Thymus (tissue), 11 donors: ENCODE measurements at regions not wholly inside any gene's neighbourhood (a gene's known extent, or its start where the extent isn't known, plus 50 kb on each side); places are given as distances from the start of the nearest gene placed in this dataset.

Experiments
- DNase-seq, 9 donors: peaks; one replicate each; pipeline ENCODE4 v3.0.0-alpha.2; 2013; ENCODE audit warnings: low spot score in 9 of 9, low read depth in 6 of 9, missing footprints in 1 of 9
- H3K27ac ChIP-seq, 2 donors: one replicate each; pipeline ENCODE4 v1.5.1; 2013; ENCODE audit warnings: control low read depth in 1 of 2, low read depth in 1 of 2, low read length in 1 of 2, mild to moderate bottlenecking in 1 of 2, moderate library complexity in 1 of 2
- H3K27me3 ChIP-seq, 2 donors: one replicate each; pipeline ENCODE4 v1.5.1; 2013; ENCODE audit warnings: low read length in 1 of 2; ENCODE audit not compliant: control insufficient read depth in 2 of 2, insufficient read depth in 1 of 2
- H3K36me3 ChIP-seq, 2 donors: one replicate each; pipeline ENCODE4 v1.5.1; 2013; ENCODE audit warnings: low read length in 1 of 2, mild to moderate bottlenecking in 1 of 2, moderate library complexity in 1 of 2; ENCODE audit not compliant: control insufficient read depth in 2 of 2, insufficient read depth in 2 of 2
- H3K4me1 ChIP-seq, 2 donors: one replicate each; pipeline ENCODE4 v1.5.1; 2013; ENCODE audit warnings: low read length in 2 of 2; ENCODE audit not compliant: control insufficient read depth in 2 of 2, insufficient read depth in 2 of 2
- H3K4me3 ChIP-seq, 2 donors: one replicate each; pipeline ENCODE4 v1.5.1; 2013; ENCODE audit warnings: low read length in 2 of 2, control low read depth in 1 of 2, mild to moderate bottlenecking in 1 of 2
- H3K9me3 ChIP-seq, 2 donors: one replicate each; pipeline ENCODE4 v1.5.1; 2013; ENCODE audit warnings: low read length in 1 of 2, mild to moderate bottlenecking in 1 of 2; ENCODE audit not compliant: control insufficient read depth in 2 of 2, insufficient read depth in 1 of 2
- WGBS: extraction: QIAGEN DNeasy Blood & Tissue Kit; methylation state at CpG from one replicate; pipeline ENCODE4 v1.1.7; 2013; 5-methylcytosine and 5-hydroxymethylcytosine counted together
- donor health status: healthy.

DNA sequence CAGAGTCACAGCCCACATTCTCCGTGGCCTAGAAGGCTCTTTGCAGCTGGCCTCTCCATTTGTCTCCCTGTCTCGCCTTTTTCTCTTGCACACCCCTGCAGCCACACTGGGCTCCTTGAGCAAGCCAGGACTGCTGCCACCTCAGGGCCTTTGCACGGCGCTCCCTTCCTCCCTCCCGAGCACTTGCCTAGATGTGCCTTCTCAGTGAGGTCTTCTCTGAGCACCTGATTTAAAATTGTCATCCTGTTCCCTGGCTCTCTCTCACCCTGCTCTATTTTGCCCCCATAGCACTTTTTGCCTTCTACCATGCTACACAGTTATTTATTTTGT lies 102.9 kb upstream of the THY1 start:
- H3K27me3 ChIP-seq = no peaks in the 10 kb centered on the region
- no peak overlapping the region for H3K27ac ChIP-seq
- DNase-seq = no peak
- no peak overlapping the region for H3K4me3 ChIP-seq
- H3K9me3 ChIP-seq = no peaks in the 10 kb centered on the region
- no peaks in the 10 kb centered on the region for H3K36me3 ChIP-seq
- WGBS = 97% methylated on average over 5 of the region's 5 CpGs
- no peaks in the 10 kb centered on the region for H3K4me1 ChIP-seq

DNA sequence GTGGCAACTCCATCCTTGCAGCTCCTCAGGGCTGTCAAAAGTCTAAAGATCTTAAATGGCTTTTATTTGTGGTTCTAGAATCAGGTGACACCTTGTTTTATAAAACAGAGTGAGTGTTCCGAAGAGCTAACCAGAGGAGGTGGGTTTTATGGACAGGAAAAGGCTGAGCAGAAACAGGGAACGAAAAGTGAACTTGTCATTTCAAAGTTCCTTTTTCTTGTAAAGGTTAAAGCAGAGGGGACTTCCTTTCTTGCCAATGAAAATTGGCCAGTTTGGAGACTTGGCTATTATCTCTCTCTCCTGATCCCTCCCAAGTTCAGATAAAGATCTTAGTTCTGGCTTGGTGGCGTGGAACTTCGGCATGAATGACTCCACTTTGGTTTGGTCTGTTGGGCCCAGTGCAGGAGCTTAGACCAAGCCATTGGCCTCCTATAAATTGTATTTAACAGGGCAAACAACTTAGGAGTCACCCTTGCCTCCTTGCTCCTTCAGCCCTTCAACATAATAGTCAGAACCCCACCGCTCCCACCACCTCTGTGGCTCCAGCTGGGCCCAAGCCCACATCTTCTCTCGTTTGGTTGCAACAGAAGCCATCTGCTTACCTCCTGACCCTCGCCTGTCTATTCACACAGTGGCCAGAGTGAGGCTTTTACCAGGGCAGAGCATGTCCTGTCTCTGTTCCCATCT lies 102.4 kb upstream of the THY1 start:
- Histone ChIP-seq H3K27ac (no peak overlapping the region), H3K27me3 (no peaks in the 10 kb centered on the region), H3K4me3 (no peak overlapping the region), H3K9me3 (no peaks in the 10 kb centered on the region), H3K4me1 (no peaks in the 10 kb centered on the region), H3K36me3 (no peaks in the 10 kb centered on the region)
- 26% methylated on average over 7 of the region's 7 CpGs for WGBS
- no peak for DNase-seq

DNA sequence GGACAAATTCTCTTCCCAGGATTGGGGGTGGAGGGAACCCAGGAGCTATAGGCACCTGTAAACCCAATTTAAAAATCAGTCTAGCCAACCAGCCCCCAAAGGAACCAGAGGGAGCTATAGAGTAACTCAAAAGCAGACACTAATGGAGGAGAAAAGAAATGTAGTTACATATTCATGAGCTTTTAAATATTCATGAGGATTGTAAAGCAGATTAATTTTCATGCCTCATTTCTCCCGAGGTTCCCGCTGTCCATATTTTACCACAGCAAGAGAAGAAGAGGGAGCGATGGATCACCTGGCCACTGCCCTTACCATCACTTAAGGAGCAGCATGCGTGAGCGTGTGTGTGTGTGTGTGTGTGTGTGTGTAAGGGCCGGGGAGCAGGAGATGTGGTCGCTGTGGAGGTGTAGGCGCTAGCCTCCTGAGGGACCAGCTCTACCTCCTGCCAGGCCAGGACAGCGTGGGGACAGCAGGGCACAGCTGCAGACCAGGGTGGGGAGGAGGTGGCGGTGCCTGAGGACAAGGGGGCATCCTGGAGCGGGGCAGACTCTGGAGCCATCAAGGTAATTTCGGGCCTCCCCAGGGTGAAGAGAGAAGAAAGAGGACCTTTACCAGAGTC lies 100.7 kb upstream of the THY1 start:
- Histone ChIP-seq H3K4me3 (no peak overlapping the region), H3K9me3 (no peaks in the 10 kb centered on the region), H3K36me3 (no peaks in the 10 kb centered on the region), H3K27me3 (no peaks in the 10 kb centered on the region), H3K4me1 (no peaks in the 10 kb centered on the region), H3K27ac (no peak overlapping the region)
- WGBS = 92% methylated on average over 12 of the region's 12 CpGs
- no peak for DNase-seq

- H3K9me3 ChIP-seq = no peaks in the 10 kb centered on the region
- 96% methylated on average over 4 of the region's 4 CpGs for WGBS
- DNase-seq = no peak
- H3K27ac ChIP-seq = no peak overlapping the region
- no peaks in the 10 kb centered on the region for H3K27me3 ChIP-seq
- no peak overlapping the region for H3K4me3 ChIP-seq
- no peaks in the 10 kb centered on the region for H3K36me3 ChIP-seq
- no peaks in the 10 kb centered on the region for H3K4me1 ChIP-seq
Measured at GRCh38 chr11:119522609-119523008, 99.6 kb upstream of the THY1 start.

DNA sequence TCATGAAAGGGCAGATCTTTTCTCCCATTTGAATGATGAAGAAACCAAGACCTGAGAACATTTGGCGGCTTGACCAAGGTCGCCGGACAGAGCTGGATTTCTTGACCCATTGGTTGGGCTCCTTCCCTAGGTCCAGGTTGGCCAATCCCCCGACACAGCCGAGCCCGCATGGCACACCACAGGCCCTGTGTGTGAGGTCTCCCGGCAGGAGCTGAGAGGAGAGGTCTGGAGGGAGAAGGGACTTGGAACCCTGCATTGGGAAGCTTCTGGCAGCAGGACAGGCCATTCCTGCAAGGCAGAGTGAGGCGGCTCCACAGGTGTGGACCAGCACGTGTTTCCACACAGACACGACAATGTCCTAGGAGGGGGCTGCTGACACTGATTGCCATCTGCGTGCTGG lies 98.6 kb upstream of the THY1 start:
- Histone ChIP-seq H3K27me3 (no peaks in the 10 kb centered on the region), H3K27ac (no peak overlapping the region), H3K4me3 (no peak overlapping the region), H3K36me3 (no peaks in the 10 kb centered on the region), H3K4me1 (no peaks in the 10 kb centered on the region), H3K9me3 (no peaks in the 10 kb centered on the region)
- WGBS = 91% methylated on average over 11 of the region's 11 CpGs
- DNase-seq = no peak

DNA sequence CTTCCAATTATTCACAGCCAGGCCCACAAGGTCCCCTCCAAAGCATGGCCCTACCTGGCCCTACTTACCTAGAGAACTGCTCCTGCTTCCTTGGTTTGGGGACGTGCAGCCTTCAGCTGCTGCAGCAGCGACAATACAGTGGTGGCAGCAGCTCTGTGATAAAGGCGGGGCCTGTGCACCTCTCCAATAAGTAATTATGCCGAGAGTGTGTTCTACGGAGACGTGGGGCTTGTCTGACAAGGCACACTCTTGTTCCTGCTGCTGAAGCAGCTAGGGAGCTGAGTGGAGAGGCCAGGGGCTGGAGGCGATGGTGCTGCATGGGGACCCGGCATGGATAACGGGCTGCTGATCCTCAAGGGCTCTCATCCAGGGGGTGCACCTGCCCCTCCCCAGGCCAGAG lies 98.0 kb upstream of the THY1 start:
- Histone ChIP-seq H3K36me3 (no peaks in the 10 kb centered on the region), H3K4me3 (no peak overlapping the region)

GRCh38 chr11:119520400-119520799 lies 97.4 kb upstream of the THY1 start:
- 98% methylated on average over 1 of the region's 1 CpG for WGBS
- H3K4me1 ChIP-seq = no peaks in the 10 kb centered on the region
- no peak overlapping the region for H3K27ac ChIP-seq
- DNase-seq = no peak
- no peaks in the 10 kb centered on the region for H3K36me3 ChIP-seq
- no peak overlapping the region for H3K4me3 ChIP-seq
- no peaks in the 10 kb centered on the region for H3K9me3 ChIP-seq
- no peaks in the 10 kb centered on the region for H3K27me3 ChIP-seq

More for the DNA sequence above, 98.0 kb upstream of the THY1 start:
- no peaks in the 10 kb centered on the region for H3K9me3 ChIP-seq
- WGBS = 95% methylated on average over 9 of the region's 9 CpGs
- no peak for DNase-seq
- no peaks in the 10 kb centered on the region for H3K4me1 ChIP-seq
- H3K27me3 ChIP-seq = no peaks in the 10 kb centered on the region
- H3K27ac ChIP-seq = no peak overlapping the region

DNA sequence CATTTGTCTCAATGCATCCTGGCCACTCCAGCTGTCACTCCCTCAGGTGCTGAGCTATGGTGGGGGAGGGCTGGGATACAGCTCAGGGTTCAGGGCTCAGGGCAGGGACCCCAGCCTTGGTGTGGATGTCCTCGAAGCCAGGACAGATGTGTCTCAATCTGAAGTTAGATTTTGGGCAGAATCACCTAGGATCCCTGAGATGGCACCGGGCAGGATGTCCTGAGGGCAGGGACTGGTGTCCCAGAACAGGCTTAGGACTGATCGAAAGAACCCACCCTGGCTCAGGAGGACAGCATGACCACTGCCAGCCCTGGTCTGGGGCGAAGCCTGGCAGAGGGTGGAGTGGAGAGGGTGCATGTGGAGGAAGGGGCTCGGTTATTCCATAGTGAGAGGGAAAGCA lies 96.8 kb upstream of the THY1 start:
- Histone ChIP-seq H3K9me3 (no peaks in the 10 kb centered on the region), H3K4me3 (no peak overlapping the region), H3K27ac (no peak overlapping the region), H3K4me1 (no peaks in the 10 kb centered on the region), H3K27me3 (no peaks in the 10 kb centered on the region), H3K36me3 (no peaks in the 10 kb centered on the region)
- no peak for DNase-seq
- WGBS = 73% methylated on average over 5 of the region's 5 CpGs

GRCh38 chr11:119518746-119519730 lies 96.1 kb upstream of the THY1 start:
- no peaks in the 10 kb centered on the region for H3K4me1 ChIP-seq
- no peaks in the 10 kb centered on the region for H3K27me3 ChIP-seq
- H3K9me3 ChIP-seq = no peaks in the 10 kb centered on the region
- H3K36me3 ChIP-seq = no peaks in the 10 kb centered on the region
- H3K4me3 ChIP-seq = no peak overlapping the region
- no peak overlapping the region for H3K27ac ChIP-seq
- peak in 5 of 9 donors; percentile 4 to 41 (median 21) for DNase-seq
- 74% methylated on average over 12 of the region's 12 CpGs for WGBS
